ENCODE measurements at regions not wholly inside any gene's neighbourhood (a gene's known extent, or its start where the extent isn't known, plus 50 kb on each side); places are given as distances from the start of the nearest gene placed in this dataset.
A peak's percentile ranks its signal among the peaks of the same experiment; 100 is the strongest.

DNA sequence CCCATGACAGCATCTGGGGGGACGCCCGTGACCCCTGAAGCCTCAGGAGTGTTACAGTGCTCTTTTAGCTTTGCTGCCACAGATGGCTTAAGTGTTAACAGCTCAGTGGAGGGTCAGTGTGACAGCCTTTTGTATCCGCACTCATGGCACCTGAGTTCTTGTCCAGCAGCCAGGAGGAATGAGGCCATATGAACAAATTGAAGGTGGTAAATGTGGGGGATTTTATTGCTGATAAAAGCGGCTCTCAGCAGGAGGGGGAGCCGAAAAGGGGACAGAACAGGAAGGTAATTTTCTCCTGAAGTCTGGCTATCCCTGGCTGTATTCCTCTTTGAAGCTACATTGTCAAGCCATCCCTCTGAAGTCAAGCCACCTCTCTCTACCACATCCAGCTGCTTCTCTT, 441.0 kb downstream of the RAPGEF2 start:
- no peak overlapping the region for H3K4me3 ChIP-seq (ENCODE audit: low read length)
- DNase-seq (ENCODE audit: low read depth) = no peak
- TF ChIP-seq, protein P1, sequence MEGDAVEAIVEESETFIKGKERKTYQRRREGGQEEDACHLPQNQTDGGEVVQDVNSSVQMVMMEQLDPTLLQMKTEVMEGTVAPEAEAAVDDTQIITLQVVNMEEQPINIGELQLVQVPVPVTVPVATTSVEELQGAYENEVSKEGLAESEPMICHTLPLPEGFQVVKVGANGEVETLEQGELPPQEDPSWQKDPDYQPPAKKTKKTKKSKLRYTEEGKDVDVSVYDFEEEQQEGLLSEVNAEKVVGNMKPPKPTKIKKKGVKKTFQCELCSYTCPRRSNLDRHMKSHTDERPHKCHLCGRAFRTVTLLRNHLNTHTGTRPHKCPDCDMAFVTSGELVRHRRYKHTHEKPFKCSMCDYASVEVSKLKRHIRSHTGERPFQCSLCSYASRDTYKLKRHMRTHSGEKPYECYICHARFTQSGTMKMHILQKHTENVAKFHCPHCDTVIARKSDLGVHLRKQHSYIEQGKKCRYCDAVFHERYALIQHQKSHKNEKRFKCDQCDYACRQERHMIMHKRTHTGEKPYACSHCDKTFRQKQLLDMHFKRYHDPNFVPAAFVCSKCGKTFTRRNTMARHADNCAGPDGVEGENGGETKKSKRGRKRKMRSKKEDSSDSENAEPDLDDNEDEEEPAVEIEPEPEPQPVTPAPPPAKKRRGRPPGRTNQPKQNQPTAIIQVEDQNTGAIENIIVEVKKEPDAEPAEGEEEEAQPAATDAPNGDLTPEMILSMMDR (IDR thresholded peaks at IDR 0.05; ENCODE audit: insufficient read depth, low read depth, low read length, missing control alignments) = no peak

DNA sequence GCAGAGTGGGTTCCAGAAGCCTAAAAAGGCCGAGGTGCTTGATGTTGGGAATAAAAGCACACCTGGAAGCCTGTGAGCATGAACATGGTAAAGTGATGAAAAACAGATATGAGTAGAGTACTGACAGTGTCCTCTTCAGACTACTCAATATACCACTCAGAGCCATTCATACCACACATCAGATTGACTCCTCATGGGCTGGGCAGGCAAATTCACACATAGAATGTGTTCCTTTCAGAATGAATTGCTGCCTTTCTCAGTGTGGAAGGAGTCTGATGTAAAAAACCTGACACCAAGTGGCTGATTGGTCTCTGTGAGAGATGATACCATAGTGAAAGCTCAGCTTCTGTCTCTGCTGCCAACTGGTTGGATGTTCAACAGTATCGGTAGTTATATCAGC, 442.7 kb downstream of the RAPGEF2 start:
- TF ChIP-seq, protein P1 (IDR thresholded peaks at IDR 0.05; ENCODE audit: insufficient read depth, low read depth, low read length, missing control alignments) = no peak
- no peak for DNase-seq (ENCODE audit: low read depth)
- no peak overlapping the region for H3K4me3 ChIP-seq (ENCODE audit: low read length)

DNA sequence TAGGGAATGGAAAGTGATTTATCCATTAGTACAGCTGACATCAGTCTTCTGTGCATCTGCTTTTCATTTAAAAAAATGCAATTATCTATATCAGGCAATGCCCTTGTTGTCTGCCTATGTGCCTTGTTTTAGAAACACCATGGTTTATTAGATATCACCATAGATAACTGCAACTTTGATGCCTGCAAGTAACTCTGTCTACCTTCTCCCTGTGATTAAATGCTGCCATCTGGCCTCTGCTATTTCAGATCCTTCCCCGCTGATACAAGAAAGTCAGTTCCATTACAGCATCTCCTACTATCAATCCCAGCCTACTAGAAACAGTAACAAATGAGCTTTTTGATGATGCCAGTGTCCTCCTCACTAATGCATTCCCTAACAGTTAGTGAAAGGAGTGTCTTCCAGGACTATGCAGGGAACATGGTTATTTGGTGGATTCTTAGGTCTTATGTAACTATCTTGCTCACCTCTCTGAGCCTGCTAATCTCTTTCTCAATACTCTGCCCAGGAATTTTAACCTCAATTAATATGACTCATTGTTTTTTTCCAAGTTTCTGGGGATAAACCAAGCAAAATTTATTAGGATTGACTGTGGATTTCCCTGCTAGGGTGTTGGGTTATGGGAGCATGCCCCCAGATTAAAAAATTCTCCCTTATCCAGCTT, 444.9 kb downstream of the RAPGEF2 start:
- TF ChIP-seq, protein P1 (IDR thresholded peaks at IDR 0.05; ENCODE audit: insufficient read depth, low read depth, low read length, missing control alignments) = no peak

DNA sequence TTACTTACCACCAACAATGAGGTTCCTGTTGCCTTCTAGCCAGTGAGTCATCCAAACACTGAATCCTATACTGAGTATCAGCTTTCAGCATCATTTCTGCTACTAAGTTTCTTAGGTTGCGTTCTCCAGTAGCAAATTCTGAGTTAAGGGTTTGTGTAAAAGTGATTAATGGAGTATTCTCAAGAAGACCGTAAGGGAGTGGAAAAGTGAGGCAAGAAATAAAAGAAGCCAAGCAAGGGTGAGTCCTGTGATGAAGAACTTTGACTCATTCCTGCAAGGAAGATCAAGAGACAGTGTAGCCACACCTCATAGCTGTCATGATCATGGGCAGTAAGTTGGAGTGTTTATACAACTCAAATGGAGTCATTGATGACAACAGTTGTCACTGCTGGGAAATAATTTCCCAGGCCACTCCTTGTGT, 446.2 kb downstream of the RAPGEF2 start:
- DNase-seq (ENCODE audit: low read depth) = peak; percentile 81
- no peak overlapping the region for H3K4me3 ChIP-seq (ENCODE audit: low read length)
- TF ChIP-seq, protein P1 (IDR thresholded peaks at IDR 0.05; ENCODE audit: insufficient read depth, low read depth, low read length, missing control alignments) = no peak

More for the DNA sequence above, 444.9 kb downstream of the RAPGEF2 start:
- H3K4me3 ChIP-seq (ENCODE audit: low read length) = no peak overlapping the region
- peak; percentile 71 for DNase-seq (ENCODE audit: low read depth)

DNA sequence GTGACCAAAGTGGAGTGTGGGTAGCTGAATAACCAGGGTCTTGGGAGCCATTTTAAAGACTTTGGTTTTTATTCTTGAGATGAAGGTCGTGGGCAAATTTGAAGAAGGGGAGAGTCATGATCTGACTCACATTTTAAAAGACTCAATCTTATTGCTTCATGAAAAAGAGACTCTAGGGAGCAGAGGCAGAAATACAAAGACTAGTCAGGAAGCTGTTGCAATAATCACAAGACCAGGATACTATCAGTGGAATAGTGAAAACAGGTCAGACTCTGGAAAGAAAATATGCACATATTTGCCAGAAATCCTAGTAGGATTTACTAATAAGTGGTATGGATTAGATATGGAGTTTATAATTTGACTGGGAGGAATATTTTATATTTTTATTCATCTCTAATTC, 448.4 kb downstream of the RAPGEF2 start:
- peak; percentile 45 for DNase-seq (ENCODE audit: low read depth)
- H3K4me3 ChIP-seq (ENCODE audit: low read length) = no peak overlapping the region

DNA sequence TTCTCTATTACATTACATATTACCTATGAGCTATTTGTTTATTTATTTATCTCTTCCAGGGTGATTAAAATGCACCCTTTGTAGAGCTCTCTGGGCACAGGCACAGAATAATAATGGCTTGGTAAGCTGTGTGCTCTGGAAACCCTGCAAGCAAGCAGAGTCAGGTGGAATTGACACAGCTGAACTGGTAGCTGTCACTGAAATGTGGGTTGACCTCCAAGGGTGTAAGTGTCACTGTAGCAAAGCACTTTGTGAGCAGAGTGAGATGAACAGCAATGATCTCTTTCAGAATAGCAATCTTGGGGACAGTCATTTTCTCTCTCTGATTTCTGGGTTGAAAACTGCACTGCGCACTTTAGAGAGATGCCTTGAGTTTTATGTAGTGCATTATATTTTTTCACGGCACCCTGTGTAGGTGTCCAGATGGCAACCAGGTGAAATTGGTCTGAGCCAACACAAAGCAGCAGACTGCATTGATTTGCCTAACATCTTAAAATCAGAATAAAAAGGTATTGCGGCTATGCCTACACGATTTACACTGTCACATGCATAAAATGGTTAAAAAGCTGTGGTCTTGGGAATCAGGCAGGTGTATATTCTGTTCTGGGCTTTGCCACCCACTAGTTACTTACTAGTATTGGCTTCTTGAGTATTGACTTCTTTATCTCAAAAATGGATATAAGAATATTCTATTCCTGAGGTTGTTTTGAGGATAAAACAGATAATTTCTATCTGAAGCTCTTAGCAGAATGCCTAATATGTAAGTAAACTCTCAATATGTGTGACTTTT, 450.3 kb downstream of the RAPGEF2 start:
- TF ChIP-seq, protein P1 (IDR thresholded peaks at IDR 0.05; ENCODE audit: insufficient read depth, low read depth, low read length, missing control alignments) = no peak
- no peak for DNase-seq (ENCODE audit: low read depth)
- no peak overlapping the region for H3K4me3 ChIP-seq (ENCODE audit: low read length)

More for the DNA sequence above, 448.4 kb downstream of the RAPGEF2 start:
- TF ChIP-seq, protein P1 (IDR thresholded peaks at IDR 0.05; ENCODE audit: insufficient read depth, low read depth, low read length, missing control alignments) = no peak
